ENCODE measurements at regions not wholly inside any gene's neighbourhood (a gene's known extent, or its start where the extent isn't known, plus 50 kb on each side); places are given as distances from the start of the nearest gene placed in this dataset.
"Not testable (repeated sequence)": the region's sequence is repeated elsewhere in the genome, so short reads cannot be mapped to it uniquely, and the experiment has no call there.

GRCh38 chr7:101679653-101680173 lies 50.6 kb upstream of the MYL10 start:
- H3K4me3 ChIP-seq, result not testable (repeated sequence)

DNA sequence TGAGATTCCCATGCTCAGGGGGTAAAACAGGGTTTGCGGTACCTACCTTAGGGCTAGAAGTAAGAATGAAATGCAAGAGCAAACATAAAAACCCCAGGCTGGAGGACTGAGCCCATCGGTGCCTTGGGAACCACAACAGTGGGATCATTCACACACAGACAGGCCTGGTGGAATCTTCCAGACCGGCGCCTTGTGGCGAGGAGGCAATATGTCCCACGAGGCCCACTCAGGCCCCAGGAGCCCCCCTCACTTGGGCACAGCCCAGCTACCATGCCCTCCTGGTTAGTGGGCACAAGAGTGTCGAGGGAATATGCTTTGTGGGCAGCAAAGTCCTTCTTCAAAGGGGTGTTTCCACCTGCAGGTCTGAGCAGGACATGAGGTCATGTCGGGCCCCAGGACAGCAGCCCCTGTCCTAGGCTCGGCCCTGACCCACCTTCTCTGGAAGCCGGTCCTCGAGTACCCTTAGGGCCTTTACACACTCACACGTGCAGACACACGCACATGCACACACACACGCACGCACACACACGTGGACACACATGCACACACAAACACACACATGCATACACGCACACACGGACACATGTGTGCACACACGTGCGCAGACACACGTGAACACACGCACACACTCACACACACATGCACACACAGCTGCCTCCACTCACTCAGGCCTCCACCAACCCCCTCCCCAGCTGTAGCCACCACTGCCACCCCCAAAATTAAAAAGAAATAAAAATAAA lies 51.5 kb upstream of the MYL10 start:
- Histone ChIP-seq H3K4me3 (no peak overlapping the region), H3K9ac (no peak overlapping the region), H3K27me3 (no peaks in the 10 kb centered on the region), H3K36me3 (no peaks in the 10 kb centered on the region), H3K4me1 (peaks cover 22% of the 10 kb centered on the region), H3K9me3 (no peaks in the 10 kb centered on the region), H3K4me2 (peak overlapping the region; percentile 38), H3K27ac (no peak overlapping the region), H4K20me1 (no peaks in the 10 kb centered on the region)
- TF ChIP-seq Cebpa-rat (IDR thresholded peaks at IDR 0.05), result no peak

More at GRCh38 chr7:101679653-101680173, 50.6 kb upstream of the MYL10 start:
- not testable (repeated sequence) for H4K20me1 ChIP-seq, H3K36me3 ChIP-seq, H3K9me3 ChIP-seq, H3K27ac ChIP-seq, H3K27me3 ChIP-seq, H3K9ac ChIP-seq, H3K4me2 ChIP-seq
- H3K4me1 ChIP-seq, result peaks cover 17% of the 10 kb centered on the region

DNA sequence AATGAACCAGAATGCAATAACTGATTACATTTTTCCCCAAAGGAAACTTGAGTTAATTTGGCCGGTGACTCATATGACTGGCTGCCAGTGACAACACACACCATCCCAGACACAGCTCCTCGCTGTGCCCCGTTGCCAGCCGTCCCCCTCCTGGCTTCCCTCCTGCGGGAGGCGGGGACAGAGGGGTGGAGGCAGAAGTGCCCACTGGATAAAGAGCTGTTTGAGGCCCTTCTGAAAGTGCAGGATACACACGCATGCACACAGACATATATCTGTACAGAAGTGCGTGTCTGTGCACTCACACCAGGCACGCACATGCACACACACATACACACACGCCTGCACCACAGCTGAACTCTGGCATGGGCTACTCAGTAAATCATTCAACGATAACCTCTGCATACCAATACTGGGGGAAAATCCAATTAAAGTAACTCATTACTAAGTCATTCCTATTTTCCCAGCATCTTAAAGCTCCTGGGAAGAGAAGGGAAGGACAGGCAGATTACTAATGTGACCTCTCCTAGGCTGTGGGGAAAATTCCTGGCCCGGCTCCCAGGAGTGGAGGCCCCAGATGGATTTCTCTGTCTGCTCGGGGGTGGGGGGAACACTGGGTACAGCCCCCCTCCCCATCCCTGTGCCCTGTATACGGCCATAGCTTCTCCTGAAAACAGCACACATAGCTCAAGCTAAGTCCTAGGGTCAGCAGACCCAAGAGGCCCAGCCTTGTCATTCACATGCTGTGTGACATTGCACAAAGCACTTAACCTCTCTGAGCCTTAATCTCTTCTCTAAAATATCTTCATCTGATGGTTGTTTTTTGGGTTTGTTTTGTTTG lies 52.3 kb upstream of the MYL10 start:
- Histone ChIP-seq H3K27me3 (no peaks in the 10 kb centered on the region), H3K9me3 (no peaks in the 10 kb centered on the region), H3K36me3 (no peaks in the 10 kb centered on the region), H3K9ac (no peak overlapping the region), H4K20me1 (no peaks in the 10 kb centered on the region), H3K4me1 (peaks cover 22% of the 10 kb centered on the region), H3K4me2 (peak overlapping the region; percentile 38; the same call in 1 of the 2 replicates), H3K27ac (no peak overlapping the region), H3K4me3 (no peak overlapping the region)
- no peak for TF ChIP-seq Cebpa-rat (IDR thresholded peaks at IDR 0.05)

- Histone ChIP-seq H3K4me3 (no peak overlapping the region), H3K27ac (no peak overlapping the region), H3K4me2 (peak overlapping the region; percentile 24; the same call in 1 of the 2 replicates), H3K9ac (no peak overlapping the region), H3K36me3 (no peaks in the 10 kb centered on the region), H3K27me3 (no peaks in the 10 kb centered on the region), H3K4me1 (peaks cover 38% of the 10 kb centered on the region), H3K9me3 (no peaks in the 10 kb centered on the region), H4K20me1 (no peaks in the 10 kb centered on the region)
- TF ChIP-seq Cebpa-rat (IDR thresholded peaks at IDR 0.05), result no peak
Measured at GRCh38 chr7:101684983-101685330, 55.9 kb upstream of the MYL10 start.

DNA sequence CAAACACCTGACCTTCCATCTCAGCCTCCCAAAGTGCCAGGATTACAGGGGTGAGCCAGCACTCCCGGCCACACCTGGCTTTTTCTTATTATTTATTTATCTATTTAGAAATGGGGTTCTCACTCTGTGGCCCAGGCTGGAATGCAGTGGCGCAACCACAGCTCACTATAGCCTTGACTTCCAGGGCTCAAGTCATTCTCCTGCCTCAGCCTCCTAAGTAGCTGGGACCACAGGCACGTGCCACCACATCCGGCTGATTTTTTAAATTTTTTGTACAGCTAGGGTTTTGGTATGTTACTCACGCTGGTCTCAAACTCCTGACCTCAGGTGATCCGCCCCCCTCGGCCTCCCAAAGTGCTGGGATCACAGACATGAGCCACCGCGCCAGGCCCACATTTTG lies 56.9 kb upstream of the MYL10 start:
- Histone ChIP-seq H4K20me1 (no peaks in the 10 kb centered on the region), H3K9me3 (no peaks in the 10 kb centered on the region), H3K4me3 (no peak overlapping the region), H3K36me3 (no peaks in the 10 kb centered on the region), H3K4me2 (no peak overlapping the region), H3K9ac (no peak overlapping the region), H3K27me3 (no peaks in the 10 kb centered on the region), H3K4me1 (peaks cover 33% of the 10 kb centered on the region), H3K27ac (no peak overlapping the region)
- no peak for TF ChIP-seq Cebpa-rat (IDR thresholded peaks at IDR 0.05)

- Histone ChIP-seq H4K20me1 (no peaks in the 10 kb centered on the region), H3K9me3 (no peaks in the 10 kb centered on the region), H3K4me2 (no peak overlapping the region), H3K4me1 (peaks cover 43% of the 10 kb centered on the region), H3K27ac (no peak overlapping the region), H3K4me3 (no peak overlapping the region), H3K27me3 (no peaks in the 10 kb centered on the region), H3K9ac (no peak overlapping the region), H3K36me3 (no peaks in the 10 kb centered on the region)
- TF ChIP-seq Cebpa-rat (IDR thresholded peaks at IDR 0.05), result no peak
Measured at GRCh38 chr7:101687081-101687480, 58.0 kb upstream of the MYL10 start.

GRCh38 chr7:101687791-101688182 lies 58.7 kb upstream of the MYL10 start:
- Histone ChIP-seq H4K20me1 (no peaks in the 10 kb centered on the region), H3K9ac (peak overlapping the region; percentile 74; the same call in 1 of the 2 replicates), H3K27ac (peak overlapping the region; percentile 72), H3K9me3 (no peaks in the 10 kb centered on the region), H3K4me1 (peaks cover 50% of the 10 kb centered on the region), H3K36me3 (no peaks in the 10 kb centered on the region), H3K27me3 (no peaks in the 10 kb centered on the region), H3K4me3 (no peak overlapping the region; the same call in 1 of the 2 replicates), H3K4me2 (peak overlapping the region; percentile 79)
- no peak for TF ChIP-seq Cebpa-rat (IDR thresholded peaks at IDR 0.05)

- no peak for TF ChIP-seq Cebpa-rat (IDR thresholded peaks at IDR 0.05)
- no peaks in the 10 kb centered on the region for H3K27me3 ChIP-seq
- H3K27ac ChIP-seq, result peak overlapping the region; percentile 72
- H3K9me3 ChIP-seq, result no peaks in the 10 kb centered on the region
- H4K20me1 ChIP-seq, result no peaks in the 10 kb centered on the region
- H3K4me2 ChIP-seq, result peak overlapping the region; percentile 79
- H3K4me1 ChIP-seq, result peaks cover 55% of the 10 kb centered on the region
- H3K9ac ChIP-seq, result peak overlapping the region; percentile 74
- H3K36me3 ChIP-seq, result no peaks in the 10 kb centered on the region
- H3K4me3 ChIP-seq, result peak overlapping the region; percentile 42; the same call in 1 of the 2 replicates
Measured at GRCh38 chr7:101688183-101688831, 59.2 kb upstream of the MYL10 start.

DNA sequence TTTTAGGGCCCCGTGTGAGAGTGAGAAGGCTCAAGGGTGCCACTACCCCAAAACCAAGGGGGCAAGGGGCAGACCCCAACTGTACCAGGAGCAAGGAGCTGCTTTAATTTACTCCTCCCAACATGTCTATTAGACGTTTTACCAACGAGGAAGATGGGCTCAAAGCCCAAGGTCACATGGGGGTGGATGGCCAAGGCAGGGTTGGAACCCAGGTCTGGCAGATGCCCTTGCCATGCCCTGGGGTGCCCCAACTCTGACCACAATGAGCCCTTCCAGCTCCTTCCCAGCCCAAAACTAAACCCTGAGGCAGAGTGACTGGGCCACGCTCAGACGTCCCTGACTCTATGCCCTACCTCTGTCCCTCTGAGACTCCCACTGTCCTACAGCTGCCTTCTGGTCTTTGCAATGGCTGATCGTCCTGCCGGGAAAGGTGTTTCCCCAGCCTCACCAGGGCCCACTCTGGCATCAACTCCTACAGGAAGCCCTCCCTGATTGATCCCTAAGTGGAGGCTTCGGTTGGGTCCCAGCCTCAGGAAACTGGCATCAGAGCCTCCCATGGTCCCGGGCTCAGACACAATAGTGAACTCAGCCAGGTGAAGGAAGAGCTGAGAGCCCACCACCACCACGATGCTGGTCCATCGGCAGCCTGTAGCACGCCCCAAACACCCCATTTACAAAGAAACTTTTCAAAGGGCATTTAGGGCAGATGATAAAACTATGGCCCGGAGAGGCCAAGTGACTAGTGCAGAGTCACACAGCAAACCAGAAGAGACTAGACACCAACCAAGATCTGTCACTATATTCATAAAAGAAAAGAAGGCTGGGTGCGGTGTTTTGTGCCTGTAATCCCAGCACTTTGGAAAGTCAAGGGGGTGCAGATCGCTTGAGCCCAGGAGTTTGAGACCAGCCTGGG lies 60.2 kb upstream of the MYL10 start:
- Histone ChIP-seq H3K27ac (0 out of 2 replicates have a peak overlapping the region, but pooled peaks have one; percentile 30), H3K4me2 (peak overlapping the region; percentile 79)

More for the DNA sequence above, 60.2 kb upstream of the MYL10 start:
- TF ChIP-seq Cebpa-rat (IDR thresholded peaks at IDR 0.05), result no peak
- H3K4me3 ChIP-seq, result no peak overlapping the region
- H3K9ac ChIP-seq, result no peak overlapping the region
- H3K27me3 ChIP-seq, result no peaks in the 10 kb centered on the region
- no peaks in the 10 kb centered on the region for H4K20me1 ChIP-seq
- no peaks in the 10 kb centered on the region for H3K9me3 ChIP-seq
- peaks cover 62% of the 10 kb centered on the region for H3K4me1 ChIP-seq
- no peaks in the 10 kb centered on the region for H3K36me3 ChIP-seq

Measured in BLaER1 (cell line).